ENCODE measurements at regions not wholly inside any gene's neighbourhood (a gene's known extent, or its start where the extent isn't known, plus 50 kb on each side); places are given as distances from the start of the nearest gene placed in this dataset.

GRCh38 chr17:72336026-72336803 lies 215.4 kb downstream of the SOX9 start:
- ATAC-seq: no peak
- no peak for TF ChIP-seq SNAI2 (CRISPR knock-in tag; IDR thresholded peaks at IDR 0.05)
- TF ChIP-seq, protein P1, sequence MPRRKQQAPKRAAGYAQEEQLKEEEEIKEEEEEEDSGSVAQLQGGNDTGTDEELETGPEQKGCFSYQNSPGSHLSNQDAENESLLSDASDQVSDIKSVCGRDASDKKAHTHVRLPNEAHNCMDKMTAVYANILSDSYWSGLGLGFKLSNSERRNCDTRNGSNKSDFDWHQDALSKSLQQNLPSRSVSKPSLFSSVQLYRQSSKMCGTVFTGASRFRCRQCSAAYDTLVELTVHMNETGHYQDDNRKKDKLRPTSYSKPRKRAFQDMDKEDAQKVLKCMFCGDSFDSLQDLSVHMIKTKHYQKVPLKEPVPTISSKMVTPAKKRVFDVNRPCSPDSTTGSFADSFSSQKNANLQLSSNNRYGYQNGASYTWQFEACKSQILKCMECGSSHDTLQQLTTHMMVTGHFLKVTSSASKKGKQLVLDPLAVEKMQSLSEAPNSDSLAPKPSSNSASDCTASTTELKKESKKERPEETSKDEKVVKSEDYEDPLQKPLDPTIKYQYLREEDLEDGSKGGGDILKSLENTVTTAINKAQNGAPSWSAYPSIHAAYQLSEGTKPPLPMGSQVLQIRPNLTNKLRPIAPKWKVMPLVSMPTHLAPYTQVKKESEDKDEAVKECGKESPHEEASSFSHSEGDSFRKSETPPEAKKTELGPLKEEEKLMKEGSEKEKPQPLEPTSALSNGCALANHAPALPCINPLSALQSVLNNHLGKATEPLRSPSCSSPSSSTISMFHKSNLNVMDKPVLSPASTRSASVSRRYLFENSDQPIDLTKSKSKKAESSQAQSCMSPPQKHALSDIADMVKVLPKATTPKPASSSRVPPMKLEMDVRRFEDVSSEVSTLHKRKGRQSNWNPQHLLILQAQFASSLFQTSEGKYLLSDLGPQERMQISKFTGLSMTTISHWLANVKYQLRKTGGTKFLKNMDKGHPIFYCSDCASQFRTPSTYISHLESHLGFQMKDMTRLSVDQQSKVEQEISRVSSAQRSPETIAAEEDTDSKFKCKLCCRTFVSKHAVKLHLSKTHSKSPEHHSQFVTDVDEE (CRISPR knock-in tag; IDR thresholded peaks at IDR 0.05): no peak
- TF ChIP-seq ZC3H10 (CRISPR knock-in tag; IDR thresholded peaks at IDR 0.05): no peak
- no peak for TF ChIP-seq RARB (CRISPR knock-in tag; IDR thresholded peaks at IDR 0.05)
- TF ChIP-seq ZFP30 (CRISPR knock-in tag; IDR thresholded peaks at IDR 0.05): no peak
- TF ChIP-seq BACH2 (CRISPR knock-in tag; IDR thresholded peaks at IDR 0.05; ENCODE audit: borderline replicate concordance): no peak
- TF ChIP-seq, protein P2, sequence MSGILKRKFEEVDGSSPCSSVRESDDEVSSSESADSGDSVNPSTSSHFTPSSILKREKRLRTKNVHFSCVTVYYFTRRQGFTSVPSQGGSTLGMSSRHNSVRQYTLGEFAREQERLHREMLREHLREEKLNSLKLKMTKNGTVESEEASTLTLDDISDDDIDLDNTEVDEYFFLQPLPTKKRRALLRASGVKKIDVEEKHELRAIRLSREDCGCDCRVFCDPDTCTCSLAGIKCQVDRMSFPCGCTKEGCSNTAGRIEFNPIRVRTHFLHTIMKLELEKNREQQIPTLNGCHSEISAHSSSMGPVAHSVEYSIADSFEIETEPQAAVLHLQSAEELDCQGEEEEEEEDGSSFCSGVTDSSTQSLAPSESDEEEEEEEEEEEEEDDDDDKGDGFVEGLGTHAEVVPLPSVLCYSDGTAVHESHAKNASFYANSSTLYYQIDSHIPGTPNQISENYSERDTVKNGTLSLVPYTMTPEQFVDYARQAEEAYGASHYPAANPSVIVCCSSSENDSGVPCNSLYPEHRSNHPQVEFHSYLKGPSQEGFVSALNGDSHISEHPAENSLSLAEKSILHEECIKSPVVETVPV (CRISPR knock-in tag; IDR thresholded peaks at IDR 0.05): no peak
- no peak for TF ChIP-seq ZNF70 (CRISPR knock-in tag; IDR thresholded peaks at IDR 0.05)
- TF ChIP-seq GLIS3 (CRISPR knock-in tag; IDR thresholded peaks at IDR 0.05): no peak
- TF ChIP-seq ZNF8 (CRISPR knock-in tag; IDR thresholded peaks at IDR 0.05): no peak
- TF ChIP-seq TCF4 (CRISPR knock-in tag; IDR thresholded peaks at IDR 0.05; ENCODE audit: borderline replicate concordance): no peak
- no peak for TF ChIP-seq ARNTL (CRISPR knock-in tag; IDR thresholded peaks at IDR 0.05; ENCODE audit: borderline replicate concordance, low read depth)

DNA sequence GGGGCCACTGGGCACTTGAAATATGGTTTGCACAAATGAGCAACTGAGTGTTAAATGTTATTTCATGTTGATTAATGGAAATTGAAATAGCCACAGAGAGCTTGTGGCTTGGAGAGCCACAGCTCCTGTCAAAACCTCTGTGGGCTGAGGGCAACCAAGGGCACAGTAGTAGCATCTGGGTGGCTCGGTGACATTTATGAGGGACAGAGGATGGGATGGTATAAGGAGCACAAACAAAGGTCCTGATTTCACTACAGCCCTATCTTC lies 215.9 kb downstream of the SOX9 start:
- ATAC-seq: no peak
- no peak for TF ChIP-seq SNAI2 (CRISPR knock-in tag; IDR thresholded peaks at IDR 0.05)
- TF ChIP-seq ZFP30 (CRISPR knock-in tag; IDR thresholded peaks at IDR 0.05): no peak
- no peak for TF ChIP-seq ISL1 (CRISPR knock-in tag; IDR thresholded peaks at IDR 0.05)
- no peak for TF ChIP-seq CSDC2 (CRISPR knock-in tag; IDR thresholded peaks at IDR 0.05)
- TF ChIP-seq, protein P2 (CRISPR knock-in tag; IDR thresholded peaks at IDR 0.05): no peak
- TF ChIP-seq RARB (CRISPR knock-in tag; IDR thresholded peaks at IDR 0.05): no peak
- no peak for TF ChIP-seq CREB5 (CRISPR knock-in tag; IDR thresholded peaks at IDR 0.05; ENCODE audit: low read depth)
- TF ChIP-seq, protein P1 (CRISPR knock-in tag; IDR thresholded peaks at IDR 0.05): no peak
- TF ChIP-seq ZNF565 (CRISPR knock-in tag; conservative IDR thresholded peaks at IDR 0.05; ENCODE audit: low read depth): no peak
- TF ChIP-seq ZC3H10 (CRISPR knock-in tag; IDR thresholded peaks at IDR 0.05): no peak
- TF ChIP-seq ARNTL (CRISPR knock-in tag; IDR thresholded peaks at IDR 0.05; ENCODE audit: borderline replicate concordance, low read depth): no peak
- no peak for TF ChIP-seq PATZ1 (CRISPR knock-in tag; IDR thresholded peaks at IDR 0.05; ENCODE audit: borderline replicate concordance)
- no peak for TF ChIP-seq ESRRG (CRISPR knock-in tag; IDR thresholded peaks at IDR 0.05)
- TF ChIP-seq TOX (CRISPR knock-in tag; IDR thresholded peaks at IDR 0.05; ENCODE audit: borderline replicate concordance): no peak
- no peak for TF ChIP-seq ZFP3 (CRISPR knock-in tag; IDR thresholded peaks at IDR 0.05)
- no peak for TF ChIP-seq PPARA (CRISPR knock-in tag; IDR thresholded peaks at IDR 0.05; ENCODE audit: borderline replicate concordance)
- TF ChIP-seq OSR1 (CRISPR knock-in tag; IDR thresholded peaks at IDR 0.05): no peak
- no peak for TF ChIP-seq ZNF8 (CRISPR knock-in tag; IDR thresholded peaks at IDR 0.05)
